GM12873 (cell line): ENCODE measurements at regions not wholly inside any gene's neighbourhood (a gene's known extent, or its start where the extent isn't known, plus 50 kb on each side); places are given as distances from the start of the nearest gene placed in this dataset.

Experiments
- TF ChIP-seq, protein P1 (sequence below): IDR thresholded peaks from 2 replicates; pipeline ENCODE4 v1.5.1; 2012; ENCODE audit warnings: low read depth, mild to moderate bottlenecking, moderate library complexity, low read length, control low read depth; ENCODE audit not compliant: insufficient read depth; ENCODE audit errors: missing control alignments

DNA sequence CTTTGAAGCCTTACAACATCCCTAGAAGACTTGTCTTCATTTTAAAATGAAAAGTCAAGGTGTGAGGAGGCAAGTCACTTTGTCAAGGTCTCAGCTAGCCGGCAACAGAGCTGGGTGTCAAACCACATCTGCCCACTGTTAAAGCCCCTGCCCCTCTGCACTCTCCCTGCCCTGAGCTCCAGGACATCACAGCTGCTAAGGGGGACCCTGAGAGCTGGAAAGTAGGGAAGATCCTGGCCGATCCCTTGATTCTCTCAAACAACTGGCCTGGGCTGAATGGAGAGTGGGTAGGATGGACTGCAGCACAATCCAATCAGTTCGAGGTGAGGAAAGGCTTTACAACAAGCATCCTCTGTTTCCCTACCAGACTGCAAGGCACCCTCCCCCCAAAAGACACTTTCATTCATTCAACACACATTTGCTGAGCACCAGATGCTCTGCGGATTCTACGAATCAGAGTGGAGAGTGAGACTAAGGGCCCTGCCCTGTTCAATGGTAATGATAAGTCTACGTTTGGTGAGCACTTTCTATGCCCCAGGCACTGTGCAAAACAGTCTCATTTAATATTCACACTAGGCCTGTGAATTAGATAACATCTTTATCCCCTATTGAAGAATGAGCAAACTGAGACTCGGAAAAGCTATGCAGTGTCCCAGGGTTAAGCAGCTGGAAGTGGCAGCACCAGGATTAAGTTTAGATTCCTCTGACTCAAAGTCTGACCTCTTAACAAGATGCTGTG is 148.1 kb downstream of the HERPUD2 start:
- TF ChIP-seq, protein P1, sequence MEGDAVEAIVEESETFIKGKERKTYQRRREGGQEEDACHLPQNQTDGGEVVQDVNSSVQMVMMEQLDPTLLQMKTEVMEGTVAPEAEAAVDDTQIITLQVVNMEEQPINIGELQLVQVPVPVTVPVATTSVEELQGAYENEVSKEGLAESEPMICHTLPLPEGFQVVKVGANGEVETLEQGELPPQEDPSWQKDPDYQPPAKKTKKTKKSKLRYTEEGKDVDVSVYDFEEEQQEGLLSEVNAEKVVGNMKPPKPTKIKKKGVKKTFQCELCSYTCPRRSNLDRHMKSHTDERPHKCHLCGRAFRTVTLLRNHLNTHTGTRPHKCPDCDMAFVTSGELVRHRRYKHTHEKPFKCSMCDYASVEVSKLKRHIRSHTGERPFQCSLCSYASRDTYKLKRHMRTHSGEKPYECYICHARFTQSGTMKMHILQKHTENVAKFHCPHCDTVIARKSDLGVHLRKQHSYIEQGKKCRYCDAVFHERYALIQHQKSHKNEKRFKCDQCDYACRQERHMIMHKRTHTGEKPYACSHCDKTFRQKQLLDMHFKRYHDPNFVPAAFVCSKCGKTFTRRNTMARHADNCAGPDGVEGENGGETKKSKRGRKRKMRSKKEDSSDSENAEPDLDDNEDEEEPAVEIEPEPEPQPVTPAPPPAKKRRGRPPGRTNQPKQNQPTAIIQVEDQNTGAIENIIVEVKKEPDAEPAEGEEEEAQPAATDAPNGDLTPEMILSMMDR: no peak

GRCh38 chr7:35545831-35546230 is 149.1 kb downstream of the HERPUD2 start:
- TF ChIP-seq, protein P1: no peak

- TF ChIP-seq, protein P1: no peak
Measured at GRCh38 chr7:35544028-35544742, 150.8 kb downstream of the HERPUD2 start.

DNA sequence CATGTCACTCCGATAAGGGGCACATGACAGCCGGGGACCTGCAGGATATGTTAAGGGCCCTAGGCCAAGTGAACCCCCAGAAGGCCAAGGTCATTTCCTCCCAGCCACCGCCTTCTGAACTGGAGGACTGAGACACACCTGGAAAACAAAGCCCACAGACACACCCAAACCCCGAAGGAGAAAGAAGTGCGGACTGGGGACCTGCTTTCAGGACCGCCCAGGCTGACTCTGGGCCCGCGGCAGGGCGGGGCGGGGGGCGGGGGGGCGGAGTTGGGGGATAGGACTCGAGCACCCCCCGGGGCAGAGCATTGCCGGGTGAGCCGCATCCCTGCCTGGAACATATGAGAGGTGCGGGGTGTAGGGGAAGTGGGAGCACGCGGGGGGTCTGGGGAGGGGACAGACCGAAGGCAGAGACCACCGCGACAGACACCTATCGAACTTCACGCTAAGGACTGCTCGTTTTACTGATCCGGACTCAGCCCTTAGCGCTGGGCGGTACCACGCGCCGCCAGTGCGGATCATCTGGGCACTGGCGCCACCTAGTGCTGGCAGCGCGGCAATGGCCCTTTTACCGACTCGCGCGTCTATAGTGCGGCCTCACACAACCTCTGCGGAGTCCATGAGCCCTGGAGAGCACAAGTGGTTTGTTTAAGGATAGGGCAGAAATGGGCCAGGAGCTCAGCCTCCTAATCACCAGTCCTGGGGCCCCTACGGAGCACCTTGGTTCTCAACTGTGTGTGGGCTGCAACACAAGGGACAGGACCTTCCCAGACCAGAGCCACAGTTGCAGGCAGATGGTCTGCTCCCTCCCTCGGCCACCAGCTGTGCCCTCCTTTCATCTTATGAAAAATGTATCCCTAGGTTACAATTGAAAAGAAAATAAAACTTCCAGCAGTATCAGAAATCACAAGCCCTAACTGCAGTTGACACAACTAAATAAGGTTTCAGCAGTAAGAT is 157.6 kb downstream of the HERPUD2 start:
- TF ChIP-seq, protein P1: peak; percentile 99

DNA sequence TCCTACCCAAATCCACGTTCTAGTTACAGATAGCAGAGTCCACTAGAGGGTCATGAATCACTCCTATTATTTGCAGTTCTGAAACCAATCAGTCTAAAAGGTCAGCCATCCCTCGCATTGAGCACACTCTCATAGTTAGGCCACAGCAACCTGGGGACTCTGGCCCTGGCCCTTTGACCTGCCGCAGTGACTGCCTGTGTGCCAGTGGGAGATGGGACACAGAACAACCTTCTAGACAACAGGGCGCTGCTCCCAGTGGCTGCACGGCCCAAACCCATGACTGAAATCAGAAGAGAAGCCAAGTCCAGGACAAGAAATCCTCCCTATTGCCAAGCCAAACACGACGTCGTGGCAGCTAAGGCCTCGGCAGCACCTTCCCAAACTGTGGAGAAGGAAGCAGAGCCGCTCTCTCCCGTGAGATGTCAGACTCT is 158.5 kb downstream of the HERPUD2 start:
- TF ChIP-seq, protein P1: no peak

GRCh38 chr7:35533902-35534301 is 161.0 kb downstream of the HERPUD2 start:
- TF ChIP-seq, protein P1: no peak
